ENCODE measurements at regions not wholly inside any gene's neighbourhood (a gene's known extent, or its start where the extent isn't known, plus 50 kb on each side); places are given as distances from the start of the nearest gene placed in this dataset.

DNA sequence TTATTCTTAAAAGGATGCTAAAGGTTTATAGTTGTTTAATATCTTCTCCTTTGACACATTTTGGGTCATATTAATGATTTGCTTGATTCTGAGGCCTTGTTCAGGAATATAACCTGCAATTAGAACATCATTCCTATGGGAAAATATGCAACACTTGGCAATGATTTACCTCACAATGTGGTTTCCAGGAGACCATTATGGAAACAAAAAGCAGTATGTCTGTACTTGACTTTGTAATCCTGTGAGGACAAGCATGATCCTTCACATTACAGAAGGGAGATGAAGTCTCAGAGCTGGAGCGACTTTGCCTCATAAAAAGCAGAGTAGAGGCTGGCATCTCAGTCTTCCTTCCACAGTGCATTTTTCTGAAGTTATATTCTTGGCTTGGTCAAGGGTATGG, 57.0 kb upstream of the CDCA7L start:
- Histone ChIP-seq H3K36me3 (ENCODE audit: control insufficient read depth, insufficient read depth, low read length, severe bottlenecking) (no peaks in the 10 kb centered on the region), H3K9ac (ENCODE audit: low read length) (no peak overlapping the region), H3K9me3 (ENCODE audit: control insufficient read depth, low read length) (no peaks in the 10 kb centered on the region), H3K4me3 (ENCODE audit: low read length) (no peak overlapping the region), H3K4me1 (ENCODE audit: control insufficient read depth, insufficient read depth, low read length) (no peaks in the 10 kb centered on the region), H3K27me3 (replicated peaks; ENCODE audit: control insufficient read depth, insufficient read depth, low read length) (no peaks in the 10 kb centered on the region)
- DNase-seq (ENCODE audit: low read depth) = no peak

DNA sequence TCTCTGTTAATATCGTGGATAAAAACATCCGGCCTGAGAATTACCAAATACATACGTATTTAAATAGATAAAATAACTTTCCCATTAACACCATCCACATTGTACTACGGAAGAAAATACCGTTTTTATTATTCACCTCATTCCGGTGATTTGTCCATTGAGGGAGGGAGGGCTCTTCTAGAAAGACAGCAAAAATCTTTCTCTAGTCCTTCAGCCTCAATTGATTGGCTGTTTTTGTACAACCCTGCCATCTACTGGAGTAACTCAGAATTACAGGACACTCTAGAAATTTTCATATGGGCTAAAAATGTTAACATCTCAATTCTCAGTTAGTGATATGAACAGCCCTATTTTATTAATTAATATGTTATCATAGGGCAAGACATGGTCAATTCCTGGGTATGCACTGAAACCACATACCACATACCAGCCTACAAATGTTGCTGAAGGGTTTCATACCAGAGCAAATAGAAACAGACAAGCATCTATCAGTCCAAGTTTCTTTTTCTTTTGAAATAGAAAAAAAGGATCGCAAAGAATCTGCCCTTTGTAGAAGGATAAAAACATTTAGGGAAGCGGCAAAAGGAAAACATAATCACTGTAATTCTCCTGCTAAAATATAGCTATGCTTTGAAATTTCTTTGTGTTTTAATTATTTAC, 55.8 kb upstream of the CDCA7L start:
- no peak overlapping the region for H3K9ac ChIP-seq (ENCODE audit: low read length)
- H3K9me3 ChIP-seq (ENCODE audit: control insufficient read depth, low read length) = no peaks in the 10 kb centered on the region
- H3K36me3 ChIP-seq (ENCODE audit: control insufficient read depth, insufficient read depth, low read length, severe bottlenecking) = no peaks in the 10 kb centered on the region
- peak; percentile 85 for DNase-seq (ENCODE audit: low read depth)
- no peaks in the 10 kb centered on the region for H3K27me3 ChIP-seq (replicated peaks; ENCODE audit: control insufficient read depth, insufficient read depth, low read length)
- no peaks in the 10 kb centered on the region for H3K4me1 ChIP-seq (ENCODE audit: control insufficient read depth, insufficient read depth, low read length)
- peak overlapping the region; percentile 39 for H3K4me3 ChIP-seq (ENCODE audit: low read length)

DNA sequence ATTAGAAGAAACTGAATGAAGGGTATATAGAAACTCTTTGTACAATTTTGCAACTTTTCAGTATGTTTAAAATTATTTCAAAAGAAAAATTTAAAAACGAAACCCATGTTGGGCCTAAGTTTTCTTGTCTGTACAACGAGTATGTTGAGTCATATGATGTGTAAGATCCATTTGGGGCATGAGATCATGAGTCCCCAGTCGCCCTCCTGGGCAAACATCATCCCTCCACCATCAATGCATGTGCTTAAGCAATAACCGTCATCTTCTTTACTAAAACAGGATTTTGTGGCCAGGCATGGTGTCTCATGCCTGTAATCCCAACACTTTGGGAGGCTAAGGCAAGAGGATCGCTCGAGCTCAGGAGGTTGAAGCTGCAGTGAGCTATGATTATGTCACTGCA, 54.2 kb upstream of the CDCA7L start:
- no peak for DNase-seq (ENCODE audit: low read depth)
- H3K4me1 ChIP-seq (ENCODE audit: control insufficient read depth, insufficient read depth, low read length) = no peaks in the 10 kb centered on the region
- no peak overlapping the region for H3K4me3 ChIP-seq (ENCODE audit: low read length)
- H3K27me3 ChIP-seq (replicated peaks; ENCODE audit: control insufficient read depth, insufficient read depth, low read length) = no peaks in the 10 kb centered on the region
- H3K9ac ChIP-seq (ENCODE audit: low read length) = no peak overlapping the region
- no peaks in the 10 kb centered on the region for H3K9me3 ChIP-seq (ENCODE audit: control insufficient read depth, low read length)
- no peaks in the 10 kb centered on the region for H3K36me3 ChIP-seq (ENCODE audit: control insufficient read depth, insufficient read depth, low read length, severe bottlenecking)

DNA sequence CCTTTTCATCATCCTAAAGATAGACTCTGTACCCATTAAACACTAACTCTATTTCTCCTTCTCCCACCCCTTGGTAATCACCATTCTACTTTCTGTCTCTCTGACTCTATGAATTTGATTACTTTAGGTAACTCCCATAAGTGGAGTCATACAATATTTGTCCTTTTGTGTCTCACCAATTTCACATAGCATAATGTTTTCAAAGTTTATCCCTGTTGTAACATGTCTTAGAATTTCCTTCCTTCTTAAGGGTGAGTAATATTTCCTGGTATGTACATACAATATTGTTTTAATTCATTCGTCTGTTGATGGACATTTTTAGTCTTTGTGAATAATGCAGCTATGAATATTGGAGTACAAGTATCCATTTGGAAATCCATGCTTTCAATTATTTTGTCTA, 50.9 kb upstream of the CDCA7L start:
- Histone ChIP-seq H3K9me3 (ENCODE audit: control insufficient read depth, low read length) (no peaks in the 10 kb centered on the region), H3K4me3 (ENCODE audit: low read length) (no peak overlapping the region), H3K27me3 (replicated peaks; ENCODE audit: control insufficient read depth, insufficient read depth, low read length) (no peaks in the 10 kb centered on the region), H3K36me3 (ENCODE audit: control insufficient read depth, insufficient read depth, low read length, severe bottlenecking) (no peaks in the 10 kb centered on the region), H3K9ac (ENCODE audit: low read length) (no peak overlapping the region), H3K4me1 (ENCODE audit: control insufficient read depth, insufficient read depth, low read length) (no peaks in the 10 kb centered on the region)
- peak; percentile 46 for DNase-seq (ENCODE audit: low read depth)
